Activated CD4-positive, alpha-beta T cell treated with anti-CD3 and anti-CD28 coated beads, Interleukin-2, amount 10 ng/mL, durations not matched to agents 24 days and 14 days (primary cell): ENCODE measurements at regions not wholly inside any gene's neighbourhood (a gene's known extent, or its start where the extent isn't known, plus 50 kb on each side); places are given as distances from the start of the nearest gene placed in this dataset.
"Not testable (repeated sequence)": the region's sequence is repeated elsewhere in the genome, so short reads cannot be mapped to it uniquely, and the experiment has no call there.

Experiments used
- DNase-seq: peaks from one replicate; pipeline ENCODE4 v3.0.0; 2022
- H3K27ac Mint-ChIP-seq: one replicate; pipeline ENCODE4 v1.8.0; 2022; ENCODE audit warnings: mild to moderate bottlenecking, mixed read lengths
- H3K27me3 Mint-ChIP-seq: one replicate; pipeline ENCODE4 v1.8.0; 2022; ENCODE audit warnings: mixed read lengths
- H3K36me3 Mint-ChIP-seq: one replicate; pipeline ENCODE4 v1.8.0; 2022; ENCODE audit warnings: low read depth, mild to moderate bottlenecking, mixed read lengths
- H3K4me1 Mint-ChIP-seq: one replicate; pipeline ENCODE4 v1.8.0; 2021; ENCODE audit warnings: mixed read lengths
- H3K4me3 Mint-ChIP-seq: one replicate; pipeline ENCODE4 v1.8.0; 2022; ENCODE audit warnings: mild to moderate bottlenecking, moderate library complexity, mixed read lengths
- H3K9me3 Mint-ChIP-seq: one replicate; pipeline ENCODE4 v1.8.0; 2021; ENCODE audit warnings: mixed read lengths
- intact Hi-C: fragments of 100-400 bp; cut with micrococcal nuclease; formaldehyde crosslinking; loops from one replicate; pipeline ENCODE4 v1.15.1; 2023

DNA sequence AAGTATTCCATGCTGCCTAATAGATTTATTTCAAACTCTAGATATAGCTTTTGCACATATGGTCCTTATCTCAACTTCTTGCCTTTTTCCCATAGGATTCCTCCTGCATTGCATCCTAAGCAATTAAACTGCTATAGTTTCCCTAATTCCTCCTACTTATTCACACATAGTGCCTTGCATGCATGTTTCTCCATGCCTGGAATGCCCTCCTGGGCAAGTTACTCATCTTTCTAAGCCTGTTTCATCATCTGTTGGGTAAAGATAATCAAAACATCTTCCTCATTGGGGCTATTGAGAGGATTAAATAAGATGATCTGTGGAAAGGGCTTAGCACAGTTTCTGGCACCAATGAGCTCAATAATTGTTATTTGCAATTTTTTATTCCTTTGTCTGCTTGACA is 726.5 kb downstream of the SLC4A3 start:
- DNase-seq: no peak
- H3K36me3 Mint-ChIP-seq: no peaks in the 10 kb centered on the region
- no peaks in the 10 kb centered on the region for H3K9me3 Mint-ChIP-seq
- H3K4me3 Mint-ChIP-seq: no peak overlapping the region
- no peaks in the 10 kb centered on the region for H3K27me3 Mint-ChIP-seq
- H3K27ac Mint-ChIP-seq: no peak overlapping the region
- intact Hi-C loops: no loop called here
- H3K4me1 Mint-ChIP-seq: no peaks in the 10 kb centered on the region

DNA sequence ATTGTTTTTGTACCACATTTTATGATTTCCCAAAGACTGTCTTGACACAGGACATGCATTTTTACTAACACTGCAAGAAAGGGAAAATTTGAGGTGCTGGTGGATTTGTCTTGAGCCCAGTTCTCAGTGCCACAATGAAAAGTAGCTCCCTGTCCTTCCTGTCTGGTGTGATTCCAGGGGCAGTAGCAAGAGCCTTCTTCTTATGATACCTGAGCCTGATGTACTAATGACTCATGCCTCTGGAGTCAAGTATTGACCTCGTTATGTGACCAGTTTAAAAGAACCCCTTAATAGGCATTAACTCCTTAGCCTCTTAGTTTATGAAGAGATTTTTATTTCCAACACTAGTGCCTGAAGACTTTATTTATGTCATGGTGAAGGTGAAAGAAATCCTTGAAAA is 728.6 kb downstream of the SLC4A3 start:
- Mint-ChIP-seq H3K27me3 (no peaks in the 10 kb centered on the region), H3K9me3 (no peaks in the 10 kb centered on the region), H3K4me3 (no peak overlapping the region), H3K36me3 (no peaks in the 10 kb centered on the region), H3K4me1 (no peaks in the 10 kb centered on the region), H3K27ac (no peak overlapping the region)
- intact Hi-C loops: no loop called here
- no peak for DNase-seq

DNA sequence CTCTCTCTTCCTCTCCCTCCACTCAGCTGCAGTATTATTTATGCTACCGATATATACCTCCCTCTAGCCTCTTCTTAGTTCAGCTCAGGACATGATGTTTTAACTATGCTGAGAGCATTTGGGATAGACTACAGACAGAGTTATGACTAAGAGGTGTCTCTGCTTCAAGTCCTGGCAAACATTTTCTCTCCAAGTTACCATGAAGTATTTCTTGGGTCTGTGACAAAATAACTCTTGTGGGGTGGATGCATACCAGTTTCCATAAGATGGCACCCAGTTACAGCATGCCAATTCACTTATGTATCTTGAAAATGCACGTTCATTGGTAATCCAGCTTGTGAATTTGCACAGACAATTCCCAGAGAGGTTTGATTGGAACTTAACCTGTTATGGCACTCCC is 737.6 kb downstream of the SLC4A3 start:
- Mint-ChIP-seq H3K4me3 (no peak overlapping the region), H3K27ac (no peak overlapping the region), H3K9me3 (no peaks in the 10 kb centered on the region), H3K4me1 (no peaks in the 10 kb centered on the region), H3K36me3 (no peaks in the 10 kb centered on the region), H3K27me3 (no peaks in the 10 kb centered on the region)
- intact Hi-C loops: no loop called here
- no peak for DNase-seq

DNA sequence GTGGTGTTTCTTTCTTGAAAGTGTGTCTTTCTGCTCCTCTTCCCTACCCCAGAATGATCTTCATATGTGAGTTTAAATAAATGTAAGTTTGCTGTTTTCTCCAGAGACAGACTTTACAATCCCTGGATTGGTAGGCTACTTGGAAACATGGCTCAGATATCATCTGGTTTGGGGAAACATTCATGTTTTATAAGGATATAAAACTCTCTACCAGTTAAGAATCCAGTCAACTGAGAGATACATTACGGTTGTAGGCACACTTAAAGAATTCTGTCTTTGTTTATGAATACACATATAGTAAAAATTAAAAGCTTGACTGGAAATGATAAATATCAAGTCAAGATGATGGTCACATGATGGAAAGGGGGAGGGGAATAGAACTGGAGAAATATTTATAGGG is 739.3 kb downstream of the SLC4A3 start:
- Mint-ChIP-seq H3K27me3 (no peaks in the 10 kb centered on the region), H3K4me1 (no peaks in the 10 kb centered on the region), H3K4me3 (no peak overlapping the region), H3K9me3 (no peaks in the 10 kb centered on the region), H3K27ac (no peak overlapping the region), H3K36me3 (no peaks in the 10 kb centered on the region)
- no peak for DNase-seq
- intact Hi-C loops: no loop called here

DNA sequence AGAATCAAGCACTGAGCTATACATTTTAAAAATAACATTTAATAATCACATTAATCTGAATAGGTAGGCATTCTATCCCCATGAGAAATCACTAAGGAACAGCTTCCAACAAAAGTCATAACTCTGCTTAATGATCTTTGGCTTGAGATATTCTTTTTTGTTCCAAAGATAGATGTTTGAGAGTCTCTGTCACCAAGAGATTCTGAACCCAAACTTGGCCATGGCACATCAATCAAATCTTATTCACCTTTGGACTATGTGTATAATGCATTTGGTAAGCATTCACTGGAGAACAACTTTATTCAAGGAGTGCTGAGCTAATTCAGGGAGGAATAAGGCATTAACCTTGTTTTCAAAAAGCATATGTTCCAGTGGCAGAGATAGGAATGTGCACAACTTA is 743.3 kb downstream of the SLC4A3 start:
- no peak for DNase-seq
- H3K9me3 Mint-ChIP-seq: no peaks in the 10 kb centered on the region
- no peaks in the 10 kb centered on the region for H3K4me1 Mint-ChIP-seq
- no peak overlapping the region for H3K27ac Mint-ChIP-seq
- intact Hi-C loops: no loop called here
- no peak overlapping the region for H3K4me3 Mint-ChIP-seq
- no peaks in the 10 kb centered on the region for H3K27me3 Mint-ChIP-seq
- no peaks in the 10 kb centered on the region for H3K36me3 Mint-ChIP-seq

DNA sequence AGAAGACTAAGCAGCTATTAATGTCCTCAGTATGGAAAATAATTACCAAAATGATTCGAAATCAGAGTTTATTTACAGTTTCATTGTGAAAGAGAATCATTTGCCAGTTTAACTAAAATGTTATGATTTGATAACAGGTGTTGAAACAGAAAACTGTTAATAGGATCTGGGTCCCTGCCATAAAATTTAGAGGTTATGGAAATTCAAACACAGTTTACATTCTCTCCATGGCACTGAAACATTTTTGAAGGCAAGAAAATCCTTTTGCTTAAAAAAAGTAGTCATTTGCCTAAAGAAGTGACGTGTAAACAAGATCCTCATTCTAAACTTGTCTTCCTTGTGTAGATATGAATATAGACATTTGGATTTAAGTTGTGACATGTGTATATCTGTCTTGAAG is 743.8 kb downstream of the SLC4A3 start:
- no peak overlapping the region for H3K27ac Mint-ChIP-seq
- no peaks in the 10 kb centered on the region for H3K27me3 Mint-ChIP-seq
- no peak for DNase-seq
- intact Hi-C loops: no loop called here
- no peaks in the 10 kb centered on the region for H3K4me1 Mint-ChIP-seq
- no peaks in the 10 kb centered on the region for H3K9me3 Mint-ChIP-seq
- H3K4me3 Mint-ChIP-seq: no peak overlapping the region
- no peaks in the 10 kb centered on the region for H3K36me3 Mint-ChIP-seq

DNA sequence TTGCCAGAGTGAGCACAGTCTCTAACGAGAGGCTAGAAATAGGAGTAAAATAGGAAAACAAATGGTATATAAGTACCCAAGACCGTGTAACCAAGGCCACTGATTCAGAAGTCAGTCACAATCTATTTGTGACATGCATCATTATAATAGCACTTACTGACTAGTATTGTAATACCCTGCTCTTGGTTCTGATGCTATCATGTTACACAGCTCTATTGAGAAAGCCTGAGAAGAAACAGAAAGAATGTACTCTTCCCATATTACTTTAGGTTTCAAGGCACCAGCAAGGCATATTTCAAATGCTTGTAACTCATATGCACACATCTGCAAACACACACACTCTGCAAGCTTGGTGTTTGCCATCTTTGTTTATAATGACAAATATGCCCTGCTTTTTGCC is 746.4 kb downstream of the SLC4A3 start:
- Mint-ChIP-seq H3K4me1 (no peaks in the 10 kb centered on the region), H3K27me3 (no peaks in the 10 kb centered on the region), H3K4me3 (no peak overlapping the region), H3K27ac (no peak overlapping the region), H3K9me3 (no peaks in the 10 kb centered on the region), H3K36me3 (no peaks in the 10 kb centered on the region)
- intact Hi-C loops: no loop called here
- no peak for DNase-seq

DNA sequence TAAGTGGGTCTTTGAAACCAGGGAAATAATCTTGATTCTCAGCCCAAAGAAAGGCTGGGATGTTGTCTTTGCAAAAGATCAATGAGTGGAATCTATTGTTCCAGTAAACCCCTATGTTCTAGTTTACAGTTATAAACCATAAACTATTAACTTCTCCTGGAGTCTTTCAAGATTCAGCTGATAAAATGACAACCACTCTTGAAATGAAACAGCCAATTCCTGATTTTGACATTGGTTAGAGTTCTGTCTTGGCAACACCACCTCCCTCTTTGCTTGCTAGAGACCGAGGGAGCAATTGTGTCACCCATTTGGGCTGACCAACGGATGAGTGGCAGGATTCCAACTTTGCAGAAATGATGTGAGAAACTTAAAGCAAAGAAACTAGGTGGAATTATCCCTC is 746.9 kb downstream of the SLC4A3 start:
- Mint-ChIP-seq H3K9me3 (no peaks in the 10 kb centered on the region), H3K4me1 (no peaks in the 10 kb centered on the region), H3K27me3 (no peaks in the 10 kb centered on the region), H3K4me3 (no peak overlapping the region), H3K36me3 (no peaks in the 10 kb centered on the region), H3K27ac (no peak overlapping the region)
- no peak for DNase-seq
- intact Hi-C loops: no loop called here

DNA sequence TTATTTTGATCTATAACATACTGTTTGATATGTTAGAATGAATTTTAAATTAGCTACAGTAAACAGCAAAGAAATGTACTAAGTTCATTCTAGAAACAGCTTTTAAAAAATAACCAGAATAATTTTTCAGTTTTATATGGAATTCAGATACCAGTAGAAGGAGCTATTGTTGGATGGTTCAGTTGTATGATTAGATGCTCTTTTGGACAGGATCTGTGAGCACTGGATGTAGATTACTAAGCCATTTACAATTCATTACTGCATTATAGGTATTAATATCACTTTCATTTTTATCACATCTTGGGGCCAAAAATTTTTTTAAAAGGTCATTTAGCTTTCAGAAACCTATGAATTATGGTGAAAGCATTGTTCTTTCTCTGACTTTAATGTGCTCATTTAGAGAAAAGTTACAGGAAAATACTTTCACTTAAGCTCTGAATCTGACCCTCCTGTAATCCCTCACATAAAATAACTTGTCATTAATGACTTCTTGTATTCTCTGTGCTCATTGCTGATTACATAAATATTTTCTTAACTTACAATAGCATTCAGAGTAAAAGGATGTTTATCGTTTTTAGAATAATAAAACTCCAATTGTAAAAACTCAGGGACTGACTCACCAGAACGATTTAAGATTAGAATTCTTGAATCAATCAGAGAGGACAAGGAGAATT is 750.2 kb downstream of the SLC4A3 start:
- Mint-ChIP-seq H3K9me3 (no peaks in the 10 kb centered on the region), H3K27me3 (no peaks in the 10 kb centered on the region), H3K4me1 (no peaks in the 10 kb centered on the region), H3K27ac (no peak overlapping the region), H3K36me3 (no peaks in the 10 kb centered on the region), H3K4me3 (no peak overlapping the region)
- intact Hi-C loops: no loop called here
- no peak for DNase-seq

DNA sequence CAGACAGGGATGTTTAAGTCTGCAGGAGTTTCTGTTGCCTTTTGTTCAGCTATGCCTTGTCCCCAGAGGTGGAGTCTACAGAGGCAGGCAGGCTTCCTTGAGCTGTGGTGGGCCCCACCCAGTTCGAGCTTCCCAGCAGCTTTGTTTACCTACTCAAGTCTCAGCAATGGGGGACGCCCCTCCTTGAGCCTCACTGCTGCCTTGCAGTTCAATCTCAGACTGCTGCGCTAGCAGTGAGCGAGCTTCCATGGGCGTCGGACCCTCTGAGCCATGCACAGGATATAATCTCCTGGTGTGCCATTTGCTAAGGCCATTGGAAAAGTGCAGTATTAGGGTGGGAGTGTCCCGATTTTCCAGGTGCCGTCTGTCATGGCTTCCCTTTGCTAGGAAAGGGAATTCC is 760.3 kb downstream of the SLC4A3 start:
- H3K36me3 Mint-ChIP-seq, H3K9me3 Mint-ChIP-seq, H3K4me1 Mint-ChIP-seq, H3K27ac Mint-ChIP-seq, DNase-seq, H3K27me3 Mint-ChIP-seq, H3K4me3 Mint-ChIP-seq, intact Hi-C loops: not testable (repeated sequence)

DNA sequence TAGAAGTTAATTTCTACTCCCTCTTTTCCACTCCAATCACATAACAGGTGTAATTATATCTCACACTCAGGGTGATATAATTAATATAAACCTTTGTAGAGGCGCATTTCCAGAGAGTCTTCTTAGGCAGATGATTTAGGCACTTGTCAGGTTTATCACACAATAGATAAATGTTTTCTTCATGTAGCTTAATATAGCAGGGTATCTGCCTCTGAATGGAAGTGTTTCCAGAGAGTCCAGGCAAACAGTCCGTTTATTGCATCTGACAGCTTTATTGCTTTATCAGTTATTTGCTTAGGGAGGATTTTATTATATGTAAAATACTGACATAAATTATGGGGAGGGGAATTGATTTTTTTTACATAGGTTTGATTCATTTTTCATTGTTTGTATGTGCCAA is 766.3 kb downstream of the SLC4A3 start:
- no peak for DNase-seq
- H3K27me3 Mint-ChIP-seq: no peaks in the 10 kb centered on the region
- no peaks in the 10 kb centered on the region for H3K36me3 Mint-ChIP-seq
- intact Hi-C loops: no loop called here
- no peaks in the 10 kb centered on the region for H3K9me3 Mint-ChIP-seq
- no peaks in the 10 kb centered on the region for H3K4me1 Mint-ChIP-seq
- no peak overlapping the region for H3K4me3 Mint-ChIP-seq
- no peak overlapping the region for H3K27ac Mint-ChIP-seq

DNA sequence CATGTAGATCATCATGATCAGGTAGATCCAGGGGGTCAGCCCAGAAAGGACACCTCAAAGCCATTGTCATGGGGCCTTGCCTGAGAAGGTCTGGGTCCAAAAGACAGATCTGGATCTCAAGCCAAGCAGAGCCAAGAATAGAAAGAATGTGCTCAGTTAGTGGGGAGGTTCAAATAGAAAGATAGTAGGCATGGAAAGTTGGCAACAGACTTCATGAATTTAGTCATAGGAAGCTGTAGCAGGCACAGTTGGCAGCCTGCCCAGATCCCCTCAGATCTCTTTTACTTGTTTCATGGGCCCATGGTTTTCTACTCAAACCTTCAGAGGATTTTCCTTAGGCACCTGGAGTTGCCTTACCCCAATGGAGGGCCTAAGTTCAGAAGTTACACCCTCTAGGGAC is 767.0 kb downstream of the SLC4A3 start:
- Mint-ChIP-seq H3K4me1 (no peaks in the 10 kb centered on the region), H3K36me3 (no peaks in the 10 kb centered on the region), H3K27me3 (no peaks in the 10 kb centered on the region), H3K4me3 (no peak overlapping the region), H3K27ac (no peak overlapping the region), H3K9me3 (no peaks in the 10 kb centered on the region)
- intact Hi-C loops: no loop called here
- no peak for DNase-seq

DNA sequence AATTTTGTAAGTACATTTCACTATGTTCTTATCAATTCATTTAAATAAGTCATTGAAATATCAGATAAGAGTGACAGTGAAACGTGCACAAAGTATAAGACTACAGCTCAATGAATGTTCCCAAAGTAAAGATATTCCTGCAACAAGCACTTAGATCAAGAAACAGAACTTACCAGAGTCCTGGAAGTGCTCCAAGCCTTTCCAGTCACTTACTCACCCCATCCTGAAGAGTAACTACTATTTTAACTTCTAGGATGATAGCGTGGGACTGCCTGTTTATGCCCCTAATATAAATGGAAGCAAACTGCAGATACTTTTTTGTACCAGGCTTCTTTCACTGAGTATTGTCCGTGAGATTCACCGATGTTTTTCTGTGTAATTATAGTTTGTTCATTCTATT is 768.9 kb downstream of the SLC4A3 start:
- Mint-ChIP-seq H3K9me3 (no peaks in the 10 kb centered on the region), H3K27ac (no peak overlapping the region), H3K27me3 (no peaks in the 10 kb centered on the region), H3K4me1 (no peaks in the 10 kb centered on the region), H3K4me3 (no peak overlapping the region), H3K36me3 (no peaks in the 10 kb centered on the region)
- intact Hi-C loops: no loop called here
- no peak for DNase-seq

DNA sequence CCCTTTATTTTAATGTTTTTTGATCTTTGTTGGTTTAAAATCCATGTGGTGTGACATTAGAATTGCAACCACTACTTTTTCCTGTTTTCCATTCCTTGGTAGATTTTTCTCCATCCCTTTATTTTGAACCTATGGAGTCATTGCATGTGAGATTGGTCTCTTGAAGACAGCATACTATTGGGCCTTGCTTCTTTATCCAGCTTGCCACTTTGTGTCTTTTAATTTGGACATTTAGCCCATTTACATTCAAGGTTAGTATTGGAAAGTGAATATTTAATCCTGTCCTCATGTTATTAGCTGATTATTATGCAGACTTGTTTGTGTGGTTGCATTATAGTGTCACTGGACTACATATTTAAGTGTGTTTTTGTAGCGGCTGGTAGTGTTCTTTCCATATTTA is 782.9 kb downstream of the SLC4A3 start:
- no peak overlapping the region for H3K4me3 Mint-ChIP-seq
- no peaks in the 10 kb centered on the region for H3K27me3 Mint-ChIP-seq
- no peak for DNase-seq
- H3K9me3 Mint-ChIP-seq: peaks cover 4% of the 10 kb centered on the region
- H3K4me1 Mint-ChIP-seq: no peaks in the 10 kb centered on the region
- intact Hi-C loops: no loop called here
- no peaks in the 10 kb centered on the region for H3K36me3 Mint-ChIP-seq
- no peak overlapping the region for H3K27ac Mint-ChIP-seq

DNA sequence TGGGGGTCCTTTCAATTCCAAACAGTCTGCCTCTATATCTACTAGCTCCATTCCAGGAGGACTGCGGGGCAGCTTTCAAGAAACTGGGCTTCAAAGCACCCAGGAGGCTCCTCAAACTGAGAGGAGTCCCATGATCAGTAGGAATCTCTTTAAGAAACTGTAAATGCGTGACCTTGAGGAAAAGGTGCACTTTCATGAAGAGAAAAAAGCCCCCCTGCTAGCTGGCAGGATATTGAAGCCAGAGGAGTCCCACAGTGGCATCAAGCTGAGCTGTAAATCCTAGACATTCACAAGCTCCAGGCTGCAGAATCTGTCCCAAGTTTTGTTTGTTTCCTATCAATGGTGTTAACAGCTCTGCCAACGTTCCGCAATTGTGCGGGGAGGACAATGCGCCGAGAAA is 790.1 kb downstream of the SLC4A3 start:
- intact Hi-C loops: no loop called here
- H3K9me3 Mint-ChIP-seq: no peaks in the 10 kb centered on the region
- no peaks in the 10 kb centered on the region for H3K36me3 Mint-ChIP-seq
- DNase-seq: no peak
- no peaks in the 10 kb centered on the region for H3K4me1 Mint-ChIP-seq
- H3K27ac Mint-ChIP-seq: no peak overlapping the region
- H3K27me3 Mint-ChIP-seq: no peaks in the 10 kb centered on the region
- no peak overlapping the region for H3K4me3 Mint-ChIP-seq
